ENCODE measurements at regions not wholly inside any gene's neighbourhood (a gene's known extent, or its start where the extent isn't known, plus 50 kb on each side); places are given as distances from the start of the nearest gene placed in this dataset.

- Histone ChIP-seq H3K18ac (ENCODE audit: low read depth, low read length) (no peak overlapping the region), H3K4me2 (ENCODE audit: low read depth, low read length) (no peak overlapping the region), H3K4me3 (ENCODE audit: insufficient read depth, low read depth, low read length) (no peak overlapping the region), H2BK5ac (ENCODE audit: low read depth, low read length, poor library complexity, severe bottlenecking) (no peak overlapping the region), H4K91ac (ENCODE audit: insufficient read depth, low read depth, low read length) (no peak overlapping the region), H3K4ac (ENCODE audit: low read depth, low read length) (no peak overlapping the region), H3K27me3 (ENCODE audit: control insufficient read depth, insufficient read depth, low read length) (no peaks in the 10 kb centered on the region), H3K23ac (ENCODE audit: low read depth, low read length) (no peak overlapping the region), H3K79me1 (ENCODE audit: low read depth in 1 of 2, low read length in 2 of 2) (peaks cover 8 to 18% of the 10 kb centered on the region in 2 experiments; a peak in 3 of 4 replicates), H3K4me1 (ENCODE audit: control insufficient read depth, insufficient read depth, low read length) (peaks cover 3% of the 10 kb centered on the region; the same call in 1 of the 2 replicates), H4K8ac (ENCODE audit: low read depth in 2 of 2, low read length in 2 of 2) (no peak overlapping the region), H2BK120ac (ENCODE audit: low read depth, low read length) (no peak overlapping the region), H4K5ac (ENCODE audit: low read depth, low read length) (no peak overlapping the region), H2AFZ (replicated peaks; ENCODE audit: low read length, poor library complexity) (no peak overlapping the region), H3K56ac (ENCODE audit: extremely low read depth, insufficient read depth, low read length) (no peak overlapping the region), H3K9ac (ENCODE audit: low read depth, low read length) (no peak overlapping the region), H2BK20ac (ENCODE audit: low read depth, low read length) (no peak overlapping the region), H3K36me3 (ENCODE audit: control insufficient read depth, insufficient read depth, low read length) (peaks cover 2% of the 10 kb centered on the region; the same call in 1 of the 2 replicates), H3K9me3 (ENCODE audit: control insufficient read depth, insufficient read depth, low read length) (peaks cover 14% of the 10 kb centered on the region), H3K9me1 (ENCODE audit: insufficient read depth, low read length) (peaks cover 2% of the 10 kb centered on the region; the same call in 1 of the 2 replicates), H4K20me1 (ENCODE audit: insufficient read depth, low read length) (no peaks in the 10 kb centered on the region), H3K27ac (ENCODE audit: insufficient read depth, low read length) (no peak overlapping the region), H2BK15ac (ENCODE audit: low read depth, low read length) (no peak overlapping the region), H3K14ac (replicated peaks; ENCODE audit: low read depth, low read length) (no peak overlapping the region), H2AK9ac (replicated peaks; ENCODE audit: low read depth, low read length, poor library complexity) (no peak overlapping the region), H2AK5ac (ENCODE audit: low read depth, low read length) (no peak overlapping the region)
- dilution Hi-C loops (cut with HindIII; ENCODE audit: low sequenced_read_pairs, unreplicated experiment) (no loop called here), in situ Hi-C loops (cut with MboI; ENCODE audit: low sequenced_read_pairs) (no loop called here), intact Hi-C loops (cut with micrococcal nuclease) (no loop called here)
- DNase-seq (no peak), ATAC-seq (ENCODE audit: low read depth) (no peak)
- TF ChIP-seq MXI1 (IDR thresholded peaks at IDR 0.05; ENCODE audit: borderline replicate concordance, low read depth, low read length) (no peak), RAD21 (IDR thresholded peaks at IDR 0.05; ENCODE audit: low read length) (no peak), MAFK (IDR thresholded peaks at IDR 0.05; ENCODE audit: low read depth, low read length) (no peak), RCOR1 (IDR thresholded peaks at IDR 0.05; ENCODE audit: insufficient replicate concordance, low read length) (no peak), CEBPB (IDR thresholded peaks at IDR 0.05; ENCODE audit: low read depth, low read length) (no peak), USF2 (IDR thresholded peaks at IDR 0.05; ENCODE audit: low read depth, low read length) (no peak), SMC3 (IDR thresholded peaks at IDR 0.05; ENCODE audit: low read depth, low read length) (no peak)
- WGBS, 2 experiments (ENCODE audit: extremely low coverage in 2 of 2, insufficient read length in 1 of 2), result no CpG with 5 or more reads among the region's 3 CpGs
- ChIA-PET CTCF (no interaction called here), POLR2A (ENCODE audit: unreplicated experiment) (no interaction called here)
- no TSS peak for BruUV-seq (replicated peaks)
Observed at GRCh38 chr4:123052007-123052406, 129.6 kb upstream of the NUDT6 start.
